Upper lobe of left lung (tissue), 4 donors: ENCODE measurements at regions not wholly inside any gene's neighbourhood (a gene's known extent, or its start where the extent isn't known, plus 50 kb on each side); places are given as distances from the start of the nearest gene placed in this dataset.

ENCODE experiments used
- EP300 ChIP-seq, 4 donors: sonication (generic); formaldehyde crosslinking; IDR thresholded peaks; one replicate each; pipeline ENCODE4 v1.5.1; 2017; ENCODE audit warnings: antibody characterized with exemption in 4 of 4, control low read depth in 2 of 4
- POLR2A ChIP-seq, 4 donors: fragments of 450-650 bp; IDR thresholded peaks; one replicate each; pipeline ENCODE4 v1.5.1; 2016 to 2017; ENCODE audit warnings: antibody characterized with exemption in 4 of 4, mild to moderate bottlenecking in 2 of 4
- POLR2AphosphoS5 ChIP-seq, 2 donors: sonication (generic); formaldehyde crosslinking; IDR thresholded peaks; one replicate each; pipeline ENCODE4 v1.5.1; 2017; ENCODE audit warnings: antibody characterized with exemption in 2 of 2
- TF ChIP-seq, protein P1 (sequence below), 6 experiments: fragments of 450-650 bp in 4 of 6; fragments of 200-600 bp in 2 of 6; sonication (generic) in 2 of 6; IDR thresholded peaks; one replicate each; pipeline ENCODE4 v1.5.1; 2016 to 2019; ENCODE audit warnings: antibody characterized with exemption in 6 of 6

- no peak for TF ChIP-seq POLR2A (IDR thresholded peaks at IDR 0.05)
- TF ChIP-seq, protein P1, sequence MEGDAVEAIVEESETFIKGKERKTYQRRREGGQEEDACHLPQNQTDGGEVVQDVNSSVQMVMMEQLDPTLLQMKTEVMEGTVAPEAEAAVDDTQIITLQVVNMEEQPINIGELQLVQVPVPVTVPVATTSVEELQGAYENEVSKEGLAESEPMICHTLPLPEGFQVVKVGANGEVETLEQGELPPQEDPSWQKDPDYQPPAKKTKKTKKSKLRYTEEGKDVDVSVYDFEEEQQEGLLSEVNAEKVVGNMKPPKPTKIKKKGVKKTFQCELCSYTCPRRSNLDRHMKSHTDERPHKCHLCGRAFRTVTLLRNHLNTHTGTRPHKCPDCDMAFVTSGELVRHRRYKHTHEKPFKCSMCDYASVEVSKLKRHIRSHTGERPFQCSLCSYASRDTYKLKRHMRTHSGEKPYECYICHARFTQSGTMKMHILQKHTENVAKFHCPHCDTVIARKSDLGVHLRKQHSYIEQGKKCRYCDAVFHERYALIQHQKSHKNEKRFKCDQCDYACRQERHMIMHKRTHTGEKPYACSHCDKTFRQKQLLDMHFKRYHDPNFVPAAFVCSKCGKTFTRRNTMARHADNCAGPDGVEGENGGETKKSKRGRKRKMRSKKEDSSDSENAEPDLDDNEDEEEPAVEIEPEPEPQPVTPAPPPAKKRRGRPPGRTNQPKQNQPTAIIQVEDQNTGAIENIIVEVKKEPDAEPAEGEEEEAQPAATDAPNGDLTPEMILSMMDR (IDR thresholded peaks at IDR 0.05) = no peak
- TF ChIP-seq EP300 (IDR thresholded peaks at IDR 0.05) = no peak
- TF ChIP-seq POLR2AphosphoS5 (IDR thresholded peaks at IDR 0.05) = no peak
Measured at GRCh38 chr12:90004319-90005074, 295.9 kb upstream of the ATP2B1 start.
